Sigmoid colon (tissue), 6 donors: ENCODE measurements at regions not wholly inside any gene's neighbourhood (a gene's known extent, or its start where the extent isn't known, plus 50 kb on each side); places are given as distances from the start of the nearest gene placed in this dataset.

Experiments
- DNase-seq: peaks from one replicate; pipeline ENCODE4 v3.0.0-alpha.2; 2019
- H3K27ac ChIP-seq, 4 donors: fragments of 200-600 bp; sonication (generic); one replicate each; pipeline ENCODE4 v1.5.1; 2016 to 2019; ENCODE audit warnings: mild to moderate bottlenecking in 1 of 4
- H3K27me3 ChIP-seq, 3 donors: fragments of 200-600 bp; sonication (generic); one replicate each; pipeline ENCODE4 v1.5.1; 2019; ENCODE audit warnings: mild to moderate bottlenecking in 1 of 3
- H3K36me3 ChIP-seq, 4 donors: fragments of 200-600 bp; sonication (generic); one replicate each; pipeline ENCODE4 v1.5.1; 2016 to 2019
- H3K4me1 ChIP-seq, 4 donors: fragments of 200-600 bp; sonication (generic); one replicate each; pipeline ENCODE4 v1.5.1; 2017 to 2019
- H3K4me3 ChIP-seq, 4 donors: fragments of 200-600 bp; sonication (generic); one replicate each; pipeline ENCODE4 v1.5.1; 2017 to 2019; ENCODE audit warnings: mild to moderate bottlenecking in 2 of 4, moderate library complexity in 1 of 4
- H3K9me3 ChIP-seq, 4 donors: fragments of 200-600 bp in 3 of 4; sonication (generic) in 3 of 4; one replicate each; pipeline versions ENCODE4 v1.5.1 to v1.6.1; 2013 to 2019
- CTCF ChIP-seq, 4 experiments: fragments of 450-650 bp in 3 of 4; fragments of 200-600 bp in 1 of 4; IDR thresholded peaks; one replicate each; pipeline ENCODE4 v1.5.1; 2016 to 2019; ENCODE audit warnings: antibody characterized with exemption in 4 of 4, mild to moderate bottlenecking in 3 of 4, moderate library complexity in 2 of 4
- EP300 ChIP-seq, 4 donors: sonication (generic); formaldehyde crosslinking; IDR thresholded peaks; one replicate each; pipeline ENCODE4 v1.6.1; 2017; ENCODE audit warnings: antibody characterized with exemption in 4 of 4
- POLR2A ChIP-seq, 2 donors: fragments of 450-650 bp; IDR thresholded peaks; one replicate each; pipeline ENCODE4 v1.6.1; 2016; ENCODE audit warnings: antibody characterized with exemption in 2 of 2, mild to moderate bottlenecking in 2 of 2, moderate library complexity in 2 of 2
- POLR2AphosphoS5 ChIP-seq, 4 donors: sonication (generic); formaldehyde crosslinking; IDR thresholded peaks; one replicate each; pipeline ENCODE4 v1.6.1; 2017; ENCODE audit warnings: antibody characterized with exemption in 4 of 4
- WGBS, 2 donors: extraction: QIAGEN DNeasy Blood & Tissue Kit; methylation state at CpG; one replicate each; pipeline ENCODE4 v1.1.7; 2013; 5-methylcytosine and 5-hydroxymethylcytosine counted together
- intact Hi-C: fragments of 100-400 bp; cut with DNase I; formaldehyde crosslinking; loops from one replicate; pipeline ENCODE4 v1.15.1; 2023
- donor health status: healthy with polysubstance abuse.
- donor health status: healthy.

GRCh38 chr2:239610457-239611221 lies 209.8 kb upstream of the HDAC4 start:
- TF ChIP-seq POLR2A (IDR thresholded peaks at IDR 0.05) (no peak), EP300 (IDR thresholded peaks at IDR 0.05) (no peak), CTCF (IDR thresholded peaks at IDR 0.05) (no peak), POLR2AphosphoS5 (IDR thresholded peaks at IDR 0.05) (no peak)

GRCh38 chr2:239609607-239610310 lies 208.9 kb upstream of the HDAC4 start:
- Histone ChIP-seq H3K27me3 (peaks cover 0 to under 1% (median 0%) of the 10 kb centered on the region in 3 donors), H3K4me1 (no peaks in the 10 kb centered on the region), H3K36me3 (no peaks in the 10 kb centered on the region), H3K9me3 (no peaks in the 10 kb centered on the region), H3K4me3 (no peak overlapping the region), H3K27ac (no peak overlapping the region)
- WGBS, 2 donors, result 84 to 91% methylated on average over 26 of the region's 26 CpGs
- intact Hi-C loops, result no loop called here
- TF ChIP-seq EP300 (IDR thresholded peaks at IDR 0.05) (no peak), CTCF (IDR thresholded peaks at IDR 0.05) (no peak), POLR2AphosphoS5 (IDR thresholded peaks at IDR 0.05) (no peak), POLR2A (IDR thresholded peaks at IDR 0.05) (no peak)
- peak; percentile 60 for DNase-seq

More at GRCh38 chr2:239610457-239611221, 209.8 kb upstream of the HDAC4 start:
- WGBS, 2 donors, result 63 to 86% methylated on average over 9 of the region's 9 CpGs
- no peak overlapping the region for H3K27ac ChIP-seq
- H3K27me3 ChIP-seq, result no peaks in the 10 kb centered on the region
- H3K9me3 ChIP-seq, result no peaks in the 10 kb centered on the region
- intact Hi-C loops, result no loop called here
- no peak overlapping the region for H3K4me3 ChIP-seq
- DNase-seq, result no peak
- no peaks in the 10 kb centered on the region for H3K36me3 ChIP-seq
- H3K4me1 ChIP-seq, result no peaks in the 10 kb centered on the region

- peak; percentile 48 for DNase-seq
- Histone ChIP-seq H3K4me1 (no peaks in the 10 kb centered on the region), H3K27ac (no peak overlapping the region), H3K27me3 (peaks cover 0 to 4% (median 0%) of the 10 kb centered on the region in 3 donors), H3K9me3 (no peaks in the 10 kb centered on the region), H3K36me3 (no peaks in the 10 kb centered on the region), H3K4me3 (no peak overlapping the region)
- intact Hi-C loops, result no loop called here
- WGBS, 2 donors, result 82 to 92% methylated on average over 11 of the region's 11 CpGs
- TF ChIP-seq POLR2AphosphoS5 (IDR thresholded peaks at IDR 0.05) (no peak), EP300 (IDR thresholded peaks at IDR 0.05) (no peak), POLR2A (IDR thresholded peaks at IDR 0.05) (no peak), CTCF (IDR thresholded peaks at IDR 0.05) (no peak)
These were observed 208.3 kb upstream of the HDAC4 start for GRCh38 chr2:239609162-239609561.

- DNase-seq, result peak; percentile 50
- 82 to 90% methylated on average over 16 of the region's 16 CpGs for WGBS, 2 donors
These were observed 207.9 kb upstream of the HDAC4 start for GRCh38 chr2:239608723-239609122.

More at GRCh38 chr2:239608723-239609122, 207.9 kb upstream of the HDAC4 start:
- no peaks in the 10 kb centered on the region for H3K4me1 ChIP-seq
- no peaks in the 10 kb centered on the region for H3K9me3 ChIP-seq
- no peak overlapping the region for H3K4me3 ChIP-seq
- no peaks in the 10 kb centered on the region for H3K36me3 ChIP-seq
- intact Hi-C loops, result no loop called here
- H3K27ac ChIP-seq, result no peak overlapping the region
- peaks cover 0 to 4% (median 0%) of the 10 kb centered on the region in 3 donors for H3K27me3 ChIP-seq
- no peak for TF ChIP-seq EP300 (IDR thresholded peaks at IDR 0.05)
- no peak for TF ChIP-seq POLR2A (IDR thresholded peaks at IDR 0.05)
- TF ChIP-seq CTCF (IDR thresholded peaks at IDR 0.05), result no peak
- no peak for TF ChIP-seq POLR2AphosphoS5 (IDR thresholded peaks at IDR 0.05)
